Activated B cell treated with CpG ODN at 0.5 μM for 24 hours (primary cell): ENCODE measurements at regions not wholly inside any gene's neighbourhood (a gene's known extent, or its start where the extent isn't known, plus 50 kb on each side); places are given as distances from the start of the nearest gene placed in this dataset.

ENCODE experiments used
- ATAC-seq: fragments of 200-7000 bp; cut with Tn5 transposase; one replicate; pipeline ENCODE4 v1.10.0; 2021; ENCODE audit warnings: low read depth, mild to moderate bottlenecking, moderate library complexity
- CTCF ChIA-PET: fragments of 350-600 bp; sonication (Branson Sonifier 250); formaldehyde crosslinking; loops from one replicate; lab custom pipeline; 2021; ENCODE audit warnings: antibody characterized with exemption; lab: Charles Lee
- POLR2A ChIA-PET: fragments of 350-600 bp; sonication (Branson Sonifier 250); formaldehyde crosslinking; loops from one replicate; lab custom pipeline; 2021; ENCODE audit warnings: antibody characterized with exemption; lab: Charles Lee
- DNase-seq: peaks from one replicate; pipeline ENCODE4 v3.0.0; 2022
- H3K27ac Mint-ChIP-seq: one replicate; pipeline ENCODE4 v1.8.0; 2020; ENCODE audit warnings: mixed read lengths
- H3K27me3 Mint-ChIP-seq: one replicate; pipeline ENCODE4 v1.8.0; 2021; ENCODE audit warnings: mixed read lengths
- H3K36me3 Mint-ChIP-seq: one replicate; pipeline ENCODE4 v1.8.0; 2021; ENCODE audit warnings: low read depth, mixed read lengths
- H3K4me1 Mint-ChIP-seq: one replicate; pipeline ENCODE4 v1.8.0; 2021; ENCODE audit warnings: mixed read lengths
- H3K4me3 Mint-ChIP-seq: one replicate; pipeline ENCODE4 v1.8.0; 2020; ENCODE audit warnings: mild to moderate bottlenecking, mixed read lengths
- H3K9me3 Mint-ChIP-seq: one replicate; pipeline ENCODE4 v1.8.0; 2020; ENCODE audit warnings: mixed read lengths
- intact Hi-C: fragments of 100-400 bp; cut with micrococcal nuclease; formaldehyde crosslinking; loops from one replicate; pipeline ENCODE4 v1.15.1; 2024
- TF ChIP-seq, protein P1 (sequence below): fragments of 200-600 bp; IDR thresholded peaks from one replicate; pipeline ENCODE4 v1.8.0; 2022; ENCODE audit warnings: antibody characterized with exemption, mild to moderate bottlenecking

DNA sequence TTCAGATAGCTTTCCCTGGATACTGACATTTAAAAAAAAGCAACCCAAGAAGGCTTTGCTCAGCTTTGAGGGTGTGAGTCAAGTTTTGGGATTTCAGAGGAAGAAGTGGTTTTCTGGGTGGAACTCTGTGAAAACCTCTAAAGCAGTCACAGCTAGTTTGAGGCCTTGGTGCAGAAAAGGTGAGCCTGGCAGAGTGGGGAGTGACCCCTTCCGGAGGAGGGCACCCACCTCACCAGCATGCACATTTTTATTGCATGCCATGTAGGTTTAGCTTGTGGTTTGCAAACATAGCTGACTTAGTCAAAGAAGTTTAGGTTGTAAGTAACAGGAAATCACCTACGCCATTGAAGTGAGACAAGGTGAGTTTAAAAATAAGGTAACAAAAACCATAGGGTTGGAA lies 146.8 kb upstream of the PMEPA1 start:
- H3K9me3 Mint-ChIP-seq, result no peaks in the 10 kb centered on the region
- TF ChIP-seq, protein P1, sequence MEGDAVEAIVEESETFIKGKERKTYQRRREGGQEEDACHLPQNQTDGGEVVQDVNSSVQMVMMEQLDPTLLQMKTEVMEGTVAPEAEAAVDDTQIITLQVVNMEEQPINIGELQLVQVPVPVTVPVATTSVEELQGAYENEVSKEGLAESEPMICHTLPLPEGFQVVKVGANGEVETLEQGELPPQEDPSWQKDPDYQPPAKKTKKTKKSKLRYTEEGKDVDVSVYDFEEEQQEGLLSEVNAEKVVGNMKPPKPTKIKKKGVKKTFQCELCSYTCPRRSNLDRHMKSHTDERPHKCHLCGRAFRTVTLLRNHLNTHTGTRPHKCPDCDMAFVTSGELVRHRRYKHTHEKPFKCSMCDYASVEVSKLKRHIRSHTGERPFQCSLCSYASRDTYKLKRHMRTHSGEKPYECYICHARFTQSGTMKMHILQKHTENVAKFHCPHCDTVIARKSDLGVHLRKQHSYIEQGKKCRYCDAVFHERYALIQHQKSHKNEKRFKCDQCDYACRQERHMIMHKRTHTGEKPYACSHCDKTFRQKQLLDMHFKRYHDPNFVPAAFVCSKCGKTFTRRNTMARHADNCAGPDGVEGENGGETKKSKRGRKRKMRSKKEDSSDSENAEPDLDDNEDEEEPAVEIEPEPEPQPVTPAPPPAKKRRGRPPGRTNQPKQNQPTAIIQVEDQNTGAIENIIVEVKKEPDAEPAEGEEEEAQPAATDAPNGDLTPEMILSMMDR, result no peak
- H3K4me1 Mint-ChIP-seq, result no peaks in the 10 kb centered on the region
- CTCF ChIA-PET, result no interaction called here
- H3K4me3 Mint-ChIP-seq, result no peak overlapping the region
- POLR2A ChIA-PET, result no interaction called here
- no peak overlapping the region for H3K27ac Mint-ChIP-seq
- intact Hi-C loops, result no loop called here
- ATAC-seq (no peak), DNase-seq (no peak)
- peaks cover 12% of the 10 kb centered on the region for H3K27me3 Mint-ChIP-seq
- no peaks in the 10 kb centered on the region for H3K36me3 Mint-ChIP-seq

DNA sequence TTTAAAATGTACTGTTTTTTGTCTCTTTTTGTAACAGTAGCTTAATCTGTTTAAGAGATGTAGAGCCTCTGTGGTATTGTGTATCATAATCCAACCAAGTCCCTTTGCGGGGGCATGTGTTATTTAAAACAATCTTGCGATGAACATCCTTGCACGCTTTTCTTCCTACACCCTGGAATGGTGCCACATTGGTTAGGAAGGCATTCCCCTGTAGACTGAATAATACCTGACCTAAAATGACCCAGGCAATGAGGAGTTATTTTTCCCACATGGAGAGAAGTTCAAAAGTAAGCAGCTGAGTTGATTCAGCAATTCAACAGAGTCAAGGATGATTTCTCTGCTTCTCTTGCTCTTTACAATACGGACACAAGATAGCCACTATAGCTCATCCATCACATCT lies 142.0 kb upstream of the PMEPA1 start:
- H3K9me3 Mint-ChIP-seq, result no peaks in the 10 kb centered on the region
- H3K27ac Mint-ChIP-seq, result no peak overlapping the region
- ATAC-seq, result no peak
- TF ChIP-seq, protein P1, result no peak
- peaks cover 12% of the 10 kb centered on the region for H3K27me3 Mint-ChIP-seq
- POLR2A ChIA-PET, result no interaction called here
- H3K4me1 Mint-ChIP-seq, result no peaks in the 10 kb centered on the region
- no peaks in the 10 kb centered on the region for H3K36me3 Mint-ChIP-seq
- CTCF ChIA-PET, result no interaction called here
- DNase-seq, result no peak
- intact Hi-C loops, result no loop called here
- no peak overlapping the region for H3K4me3 Mint-ChIP-seq

DNA sequence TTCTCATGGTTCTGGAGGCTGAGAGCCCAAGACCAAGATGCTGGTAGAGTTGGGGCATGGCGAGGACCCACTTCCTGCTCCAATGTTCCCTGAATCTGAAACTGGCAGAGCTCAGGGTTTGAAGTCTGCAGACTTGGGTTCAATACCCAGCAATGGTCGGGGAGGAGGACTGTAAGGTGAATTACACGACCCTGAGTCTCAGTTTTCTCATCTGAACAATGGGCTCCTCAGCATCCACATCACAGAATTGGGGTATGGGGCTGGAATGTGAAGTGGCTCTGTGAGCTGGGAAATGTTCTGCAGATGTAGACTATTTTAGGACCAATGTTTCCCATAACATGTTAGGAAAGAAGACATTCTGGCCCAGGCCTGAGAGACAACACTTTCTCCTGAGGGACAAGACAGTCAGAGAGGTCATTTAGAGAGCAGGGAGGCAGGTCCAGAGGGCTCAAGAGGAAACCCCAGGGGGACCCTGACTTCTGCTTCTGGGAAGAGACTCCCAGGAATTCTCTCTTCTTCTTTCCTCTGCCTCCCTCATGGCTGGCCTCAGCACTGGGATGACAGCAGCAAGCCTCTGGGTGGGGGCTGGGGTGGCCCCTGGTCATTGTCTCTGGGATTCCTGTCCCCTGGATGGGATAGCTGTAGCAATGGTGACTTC lies 141.3 kb upstream of the PMEPA1 start:
- DNase-seq (no peak), ATAC-seq (no peak)
- no peaks in the 10 kb centered on the region for H3K4me1 Mint-ChIP-seq
- no peaks in the 10 kb centered on the region for H3K9me3 Mint-ChIP-seq
- intact Hi-C loops, result no loop called here
- TF ChIP-seq, protein P1, result no peak
- H3K36me3 Mint-ChIP-seq, result no peaks in the 10 kb centered on the region
- no peak overlapping the region for H3K27ac Mint-ChIP-seq
- POLR2A ChIA-PET, result no interaction called here
- CTCF ChIA-PET, result no interaction called here
- H3K27me3 Mint-ChIP-seq, result peaks cover 12% of the 10 kb centered on the region
- H3K4me3 Mint-ChIP-seq, result no peak overlapping the region

DNA sequence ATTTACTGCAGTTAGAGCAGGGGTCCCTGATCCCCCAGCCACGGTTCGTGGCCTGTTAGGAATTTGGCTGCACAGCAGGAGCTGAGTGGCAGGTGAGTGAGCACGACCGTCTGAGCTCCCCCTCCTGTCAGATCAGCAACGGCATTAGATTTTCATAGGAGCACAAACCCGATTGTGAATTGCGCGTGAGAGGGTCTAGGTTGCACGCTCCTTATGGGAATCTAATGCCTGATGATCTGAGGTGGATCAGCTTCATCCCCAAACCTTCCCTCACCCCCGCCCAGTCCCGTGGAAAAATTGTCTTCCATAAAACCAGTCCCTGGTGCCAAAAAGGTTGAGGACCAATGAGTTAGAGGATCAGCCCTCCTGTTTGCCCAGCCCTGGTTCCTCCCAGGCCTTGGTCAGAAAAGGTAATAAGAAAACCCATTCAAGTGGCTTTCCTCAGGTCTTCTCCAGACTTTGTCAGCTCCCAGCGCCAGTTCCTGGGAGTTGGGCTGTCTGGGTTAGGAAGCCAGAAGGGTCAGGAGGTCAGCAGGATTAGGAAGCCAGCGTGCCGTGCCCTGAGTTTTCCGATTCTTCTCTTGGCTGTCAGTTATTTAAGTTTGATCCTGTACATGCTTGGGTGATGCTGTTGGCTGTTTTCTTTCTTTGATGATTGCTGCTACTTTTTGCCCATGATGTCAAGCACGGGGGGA lies 139.9 kb upstream of the PMEPA1 start:
- Mint-ChIP-seq H3K4me1 (no peaks in the 10 kb centered on the region), H3K9me3 (no peaks in the 10 kb centered on the region), H3K27ac (no peak overlapping the region), H3K4me3 (no peak overlapping the region), H3K36me3 (no peaks in the 10 kb centered on the region), H3K27me3 (peaks cover 18% of the 10 kb centered on the region)
- TF ChIP-seq, protein P1, result no peak
- intact Hi-C loops, result no loop called here
- ChIA-PET POLR2A (no interaction called here), CTCF (no interaction called here)
- ATAC-seq, result no peak
- DNase-seq, result no peak

DNA sequence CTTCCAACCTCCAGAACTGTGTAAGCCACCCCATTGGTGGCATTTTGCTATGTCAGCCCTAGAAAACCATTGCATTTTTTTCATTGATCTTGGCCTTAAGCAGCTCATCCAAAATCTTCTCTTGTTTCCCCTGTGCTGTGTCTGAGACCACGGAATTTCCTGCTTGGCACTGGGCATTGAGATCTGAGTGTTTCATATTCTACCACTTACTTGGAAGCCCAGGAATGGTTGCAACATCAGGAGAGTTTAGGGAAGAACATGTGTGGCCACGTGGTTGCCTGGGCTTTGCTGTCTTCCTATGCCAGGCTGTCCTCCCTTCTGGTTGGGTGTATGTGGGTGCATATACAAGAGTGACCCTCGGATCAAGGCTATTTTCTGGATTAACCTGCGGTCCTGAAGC lies 139.3 kb upstream of the PMEPA1 start:
- DNase-seq, result no peak
- H3K4me3 Mint-ChIP-seq, result no peak overlapping the region
- H3K4me1 Mint-ChIP-seq, result no peaks in the 10 kb centered on the region
- ChIA-PET CTCF (no interaction called here), POLR2A (no interaction called here)
- no peak for ATAC-seq
- H3K9me3 Mint-ChIP-seq, result no peaks in the 10 kb centered on the region
- intact Hi-C loops, result no loop called here
- H3K27ac Mint-ChIP-seq, result no peak overlapping the region
- H3K36me3 Mint-ChIP-seq, result no peaks in the 10 kb centered on the region
- TF ChIP-seq, protein P1, result no peak
- H3K27me3 Mint-ChIP-seq, result peaks cover 18% of the 10 kb centered on the region
